AG04449 (cell line): ENCODE measurements at regions not wholly inside any gene's neighbourhood (a gene's known extent, or its start where the extent isn't known, plus 50 kb on each side); places are given as distances from the start of the nearest gene placed in this dataset.

ENCODE experiments used
- CTCF ChIA-PET: fragments of 350-600 bp; formaldehyde crosslinking; extraction: SDS; loops from one replicate; lab custom pipeline; 2021; ENCODE audit warnings: antibody characterized with exemption; lab: Yijun Ruan, JAX
- POLR2A ChIA-PET: fragments of 400-600, 350-600 bp; formaldehyde crosslinking; extraction: SDS; loops from one replicate; lab custom pipeline; 2020; ENCODE audit warnings: antibody characterized with exemption, inconsistent platforms; lab: Yijun Ruan, JAX
- DNase-seq: peaks from one replicate; pipeline ENCODE4 v3.0.0-alpha.2; 2010; ENCODE audit warnings: low read depth, low spot score
- H3K4me3 ChIP-seq: 2 replicates; pipeline ENCODE4 v1.5.1; 2011; ENCODE audit warnings: low read depth, mild to moderate bottlenecking, control low read depth, low read length
- CTCF ChIP-seq: IDR thresholded peaks from one replicate; pipeline ENCODE4 v1.5.1; 2011; ENCODE audit warnings: mild to moderate bottlenecking, moderate library complexity, low read length, control low read depth, inconsistent platforms; ENCODE audit not compliant: insufficient read depth; ENCODE audit errors: missing control alignments

- DNase-seq, result no peak
- H3K4me3 ChIP-seq, result no peak overlapping the region
- ChIA-PET POLR2A (no interaction called here), CTCF (no interaction called here)
- TF ChIP-seq CTCF, result no peak
Measured at GRCh38 chr4:3648731-3649130, 116.5 kb upstream of the LRPAP1 start.

DNA sequence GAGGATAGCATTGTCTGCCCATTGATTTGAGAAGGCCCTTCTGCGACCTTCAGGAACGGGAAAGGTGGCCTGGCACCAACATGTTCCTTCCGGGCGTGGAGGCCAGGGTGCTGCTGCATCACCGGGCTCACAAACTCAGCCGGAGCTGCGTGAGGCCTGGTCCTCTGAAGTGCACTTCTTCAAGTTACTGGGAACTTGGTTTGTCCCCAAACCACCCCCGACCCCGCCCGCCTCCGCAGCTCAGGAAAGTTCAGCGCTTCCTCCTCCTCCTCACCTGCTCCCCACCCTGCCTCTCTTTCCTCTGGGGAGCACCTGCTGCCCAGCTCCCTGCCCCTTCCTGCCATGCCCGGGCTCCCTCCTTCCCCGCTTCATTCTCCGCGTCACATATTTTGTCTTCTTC, 116.0 kb upstream of the LRPAP1 start:
- H3K4me3 ChIP-seq, result no peak overlapping the region
- no peak for DNase-seq
- TF ChIP-seq CTCF, result no peak
- ChIA-PET POLR2A (no interaction called here), CTCF (no interaction called here)

DNA sequence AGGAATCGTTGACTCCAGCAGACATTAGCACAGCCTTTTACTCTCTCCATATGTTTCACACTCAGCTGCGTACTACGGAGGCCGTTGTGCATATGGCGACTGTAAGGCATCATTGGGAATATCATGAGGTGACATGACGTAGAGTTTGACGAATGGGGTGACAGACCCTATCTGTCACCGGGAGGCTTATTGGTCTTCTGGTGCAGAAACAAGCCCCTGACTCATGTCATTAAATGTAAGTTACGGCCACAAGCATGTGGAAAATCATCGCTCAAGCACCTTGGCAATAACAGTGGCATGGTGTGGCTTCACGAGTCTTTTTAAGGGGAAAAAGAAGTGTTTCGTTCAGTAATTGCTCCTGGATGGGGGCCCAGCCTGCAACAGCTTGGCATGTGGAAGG, 115.2 kb upstream of the LRPAP1 start:
- ChIA-PET CTCF (no interaction called here), POLR2A (no interaction called here)
- no peak for DNase-seq
- no peak overlapping the region for H3K4me3 ChIP-seq
- TF ChIP-seq CTCF, result no peak

- TF ChIP-seq CTCF, result no peak
- CTCF ChIA-PET, result no interaction called here
- DNase-seq, result no peak
- H3K4me3 ChIP-seq, result no peak overlapping the region
- POLR2A ChIA-PET, result no interaction called here
Measured at GRCh38 chr4:3645711-3646679, 113.8 kb upstream of the LRPAP1 start.

GRCh38 chr4:3644849-3645627, 112.8 kb upstream of the LRPAP1 start:
- CTCF ChIA-PET, result no interaction called here
- TF ChIP-seq CTCF, result no peak
- DNase-seq, result no peak
- H3K4me3 ChIP-seq, result no peak overlapping the region
- POLR2A ChIA-PET, result no interaction called here
